ENCODE measurements at regions not wholly inside any gene's neighbourhood (a gene's known extent, or its start where the extent isn't known, plus 50 kb on each side); places are given as distances from the start of the nearest gene placed in this dataset.

GRCh38 chr9:82673919-82674318 is 389.0 kb downstream of the RASEF start:
- DNase-seq (ENCODE audit: low spot score), result no peak
- no peak for TF ChIP-seq CTCF (IDR thresholded peaks at IDR 0.05; ENCODE audit: unreplicated experiment)
- Mint-ChIP-seq H3K4me3 (ENCODE audit: unreplicated experiment) (no peak overlapping the region), H3K36me3 (ENCODE audit: low read depth, unreplicated experiment) (no peaks in the 10 kb centered on the region), H3K27ac (ENCODE audit: unreplicated experiment) (no peak overlapping the region), H3K9me3 (ENCODE audit: unreplicated experiment) (no peaks in the 10 kb centered on the region), H3K27me3 (ENCODE audit: unreplicated experiment) (no peaks in the 10 kb centered on the region), H3K4me1 (ENCODE audit: unreplicated experiment) (no peaks in the 10 kb centered on the region)

GRCh38 chr9:82675102-82675501 is 387.8 kb downstream of the RASEF start:
- no peak for TF ChIP-seq CTCF (IDR thresholded peaks at IDR 0.05; ENCODE audit: unreplicated experiment)
- no peaks in the 10 kb centered on the region for H3K4me1 Mint-ChIP-seq (ENCODE audit: unreplicated experiment)
- H3K27ac Mint-ChIP-seq (ENCODE audit: unreplicated experiment), result no peak overlapping the region
- DNase-seq (ENCODE audit: low spot score), result no peak
- H3K4me3 Mint-ChIP-seq (ENCODE audit: unreplicated experiment), result no peak overlapping the region
- no peaks in the 10 kb centered on the region for H3K36me3 Mint-ChIP-seq (ENCODE audit: low read depth, unreplicated experiment)
- H3K27me3 Mint-ChIP-seq (ENCODE audit: unreplicated experiment), result no peaks in the 10 kb centered on the region
- H3K9me3 Mint-ChIP-seq (ENCODE audit: unreplicated experiment), result no peaks in the 10 kb centered on the region

DNA sequence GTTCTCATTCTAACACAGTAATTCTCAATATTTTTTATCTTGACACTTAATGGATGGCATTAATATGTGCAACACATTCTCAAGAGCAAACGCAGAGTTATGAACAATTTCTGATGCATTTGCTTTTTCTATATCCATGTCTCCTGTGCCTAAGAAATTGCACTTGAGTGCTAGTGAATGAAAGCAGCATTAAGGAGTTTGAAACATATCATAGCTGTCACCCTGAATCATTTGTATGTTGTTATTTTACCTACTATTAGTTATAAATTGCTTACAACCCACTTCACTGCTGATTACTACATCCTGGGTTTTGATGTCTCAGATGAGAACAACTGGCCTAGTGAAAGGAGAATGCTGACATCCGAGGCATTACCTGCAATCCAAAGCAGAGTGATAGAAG is 387.3 kb downstream of the RASEF start:
- no peaks in the 10 kb centered on the region for H3K9me3 Mint-ChIP-seq (ENCODE audit: unreplicated experiment)
- no peaks in the 10 kb centered on the region for H3K36me3 Mint-ChIP-seq (ENCODE audit: low read depth, unreplicated experiment)
- H3K4me1 Mint-ChIP-seq (ENCODE audit: unreplicated experiment), result no peaks in the 10 kb centered on the region
- no peak overlapping the region for H3K27ac Mint-ChIP-seq (ENCODE audit: unreplicated experiment)
- H3K27me3 Mint-ChIP-seq (ENCODE audit: unreplicated experiment), result no peaks in the 10 kb centered on the region
- no peak for TF ChIP-seq CTCF (IDR thresholded peaks at IDR 0.05; ENCODE audit: unreplicated experiment)
- DNase-seq (ENCODE audit: low spot score), result no peak
- H3K4me3 Mint-ChIP-seq (ENCODE audit: unreplicated experiment), result no peak overlapping the region

GRCh38 chr9:82677086-82677485 is 385.9 kb downstream of the RASEF start:
- Mint-ChIP-seq H3K9me3 (ENCODE audit: unreplicated experiment) (no peaks in the 10 kb centered on the region), H3K4me3 (ENCODE audit: unreplicated experiment) (no peak overlapping the region), H3K27ac (ENCODE audit: unreplicated experiment) (no peak overlapping the region), H3K4me1 (ENCODE audit: unreplicated experiment) (no peaks in the 10 kb centered on the region), H3K27me3 (ENCODE audit: unreplicated experiment) (no peaks in the 10 kb centered on the region), H3K36me3 (ENCODE audit: low read depth, unreplicated experiment) (no peaks in the 10 kb centered on the region)
- TF ChIP-seq CTCF (IDR thresholded peaks at IDR 0.05; ENCODE audit: unreplicated experiment), result no peak
- DNase-seq (ENCODE audit: low spot score), result no peak

DNA sequence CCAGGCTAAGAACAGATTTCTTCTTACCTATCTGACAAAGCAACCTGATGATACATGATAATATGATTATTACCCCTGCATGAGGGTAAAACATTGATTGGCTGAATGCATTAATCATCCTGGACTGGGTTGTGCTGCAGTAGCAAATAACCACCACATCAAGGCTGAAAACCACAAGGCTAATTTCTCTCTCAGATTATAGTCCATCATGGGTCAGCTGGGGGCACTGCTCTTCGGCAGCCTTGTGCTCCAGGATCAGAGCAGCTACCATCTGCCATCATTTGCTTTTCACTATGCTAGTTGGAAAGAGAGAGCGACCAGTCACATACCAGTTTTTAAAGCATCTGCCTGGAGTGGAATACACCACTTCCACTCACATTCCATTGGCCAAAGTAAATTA is 383.5 kb downstream of the RASEF start:
- Mint-ChIP-seq H3K27me3 (ENCODE audit: unreplicated experiment) (peaks cover under 1% of the 10 kb centered on the region), H3K4me1 (ENCODE audit: unreplicated experiment) (no peaks in the 10 kb centered on the region), H3K9me3 (ENCODE audit: unreplicated experiment) (no peaks in the 10 kb centered on the region), H3K27ac (ENCODE audit: unreplicated experiment) (no peak overlapping the region), H3K4me3 (ENCODE audit: unreplicated experiment) (no peak overlapping the region), H3K36me3 (ENCODE audit: low read depth, unreplicated experiment) (no peaks in the 10 kb centered on the region)
- TF ChIP-seq CTCF (IDR thresholded peaks at IDR 0.05; ENCODE audit: unreplicated experiment), result no peak
- DNase-seq (ENCODE audit: low spot score), result no peak

All from endothelial cell (in vitro differentiated cells).